HG03139 (cell line): ENCODE measurements at regions not wholly inside any gene's neighbourhood (a gene's known extent, or its start where the extent isn't known, plus 50 kb on each side); places are given as distances from the start of the nearest gene placed in this dataset.
"Not testable (repeated sequence)": the region's sequence is repeated elsewhere in the genome, so short reads cannot be mapped to it uniquely, and the experiment has no call there.

Experiments
- ATAC-seq: cut with Tn5 transposase; IDR thresholded peaks from one replicate; pipeline ENCODE4 v1.9.1; 2021; ENCODE audit not compliant: unreplicated experiment

DNA sequence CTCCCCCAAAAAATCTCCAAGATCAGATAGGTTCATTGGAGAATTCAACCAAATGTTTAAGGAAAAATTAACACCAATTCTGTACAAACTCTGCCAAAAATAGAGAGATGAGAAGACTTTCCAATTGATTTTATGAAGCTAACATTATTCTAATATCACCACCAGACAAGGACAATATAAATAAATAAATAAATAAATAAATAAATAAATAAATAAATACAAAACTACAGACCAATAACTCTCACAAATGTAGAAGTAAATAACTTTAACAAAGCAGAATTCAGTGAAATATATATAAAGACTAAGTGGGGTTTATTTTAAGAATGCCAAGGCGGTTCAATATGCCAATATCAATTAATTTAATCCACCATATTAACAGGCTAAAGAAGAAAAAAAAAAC is 425.9 kb upstream of the GHITM start:
- no peak for ATAC-seq

DNA sequence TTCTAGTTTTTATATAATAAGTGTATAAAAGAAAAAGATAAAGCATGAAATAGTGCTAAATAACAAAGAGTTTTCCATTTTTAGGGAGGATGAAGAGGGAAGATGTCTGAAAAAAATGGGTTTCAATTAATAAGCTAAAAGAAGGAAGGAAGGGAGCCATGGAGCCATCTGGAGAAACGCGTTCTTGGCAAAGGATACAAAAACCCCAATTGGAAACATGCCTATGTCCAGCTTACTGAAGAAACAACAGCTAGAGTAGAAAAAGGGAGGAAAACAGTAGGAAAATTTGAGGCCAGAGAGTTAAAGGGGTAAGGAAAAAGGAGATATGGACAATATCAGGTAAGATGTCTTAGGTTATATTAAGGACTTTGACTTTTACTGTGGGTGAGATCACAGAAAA is 416.2 kb upstream of the GHITM start:
- no peak for ATAC-seq

DNA sequence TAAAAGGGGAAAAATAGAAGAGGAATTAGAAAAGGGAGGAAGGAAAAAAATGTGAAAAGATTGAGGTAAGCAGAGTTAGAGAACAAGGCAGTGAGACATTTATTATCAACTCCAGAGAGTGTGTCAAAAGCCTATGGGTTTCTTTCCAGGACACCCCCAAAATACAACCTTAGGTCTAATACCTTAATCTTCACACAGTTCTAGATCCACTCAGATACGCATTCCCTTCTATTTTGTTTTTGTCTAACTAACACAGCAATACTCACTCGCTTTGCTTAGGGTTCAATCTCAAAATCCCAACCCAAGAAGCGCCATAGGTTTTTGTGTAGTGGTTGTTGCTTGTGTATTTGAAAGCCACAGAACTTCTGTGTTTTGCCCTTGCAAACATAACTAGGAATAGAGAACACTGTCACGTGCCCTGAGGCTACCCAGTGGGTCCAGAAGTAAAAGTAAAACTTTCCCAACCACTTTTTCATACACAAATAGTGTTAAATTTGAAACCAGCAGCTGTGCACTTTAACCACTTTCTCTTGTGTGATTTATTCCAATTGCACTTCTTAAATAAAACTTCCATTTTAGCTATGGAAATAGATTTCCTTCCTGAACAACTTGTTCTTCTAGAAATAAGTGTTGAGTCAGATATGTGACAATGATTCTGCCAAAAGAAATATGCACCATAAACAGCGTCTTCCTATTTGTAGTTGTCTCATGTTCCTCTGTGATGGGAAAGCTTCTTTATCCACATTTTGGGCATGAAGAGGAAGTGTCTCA is 414.7 kb upstream of the GHITM start:
- no peak for ATAC-seq

DNA sequence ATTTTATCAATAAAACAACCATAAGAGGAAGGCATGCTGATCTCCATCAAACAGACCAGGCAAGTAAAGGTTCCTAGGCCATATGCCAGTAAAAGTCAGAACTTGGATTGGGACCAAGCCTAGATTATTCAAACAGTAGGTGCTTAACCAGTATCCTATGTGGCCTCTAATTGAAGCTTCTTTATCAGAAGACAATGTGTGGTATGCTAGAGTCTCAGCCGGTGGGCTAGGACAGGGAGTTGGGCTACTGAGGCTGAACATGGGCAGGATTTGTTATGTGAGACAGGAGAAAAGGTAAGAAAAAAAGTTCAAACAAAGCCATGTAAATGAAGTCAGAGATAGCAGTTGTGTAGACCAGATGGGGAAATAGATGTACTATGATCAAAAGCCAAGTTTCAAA is 413.7 kb upstream of the GHITM start:
- no peak for ATAC-seq

GRCh38 chr10:83734278-83734677 is 405.0 kb upstream of the GHITM start:
- ATAC-seq = no peak

DNA sequence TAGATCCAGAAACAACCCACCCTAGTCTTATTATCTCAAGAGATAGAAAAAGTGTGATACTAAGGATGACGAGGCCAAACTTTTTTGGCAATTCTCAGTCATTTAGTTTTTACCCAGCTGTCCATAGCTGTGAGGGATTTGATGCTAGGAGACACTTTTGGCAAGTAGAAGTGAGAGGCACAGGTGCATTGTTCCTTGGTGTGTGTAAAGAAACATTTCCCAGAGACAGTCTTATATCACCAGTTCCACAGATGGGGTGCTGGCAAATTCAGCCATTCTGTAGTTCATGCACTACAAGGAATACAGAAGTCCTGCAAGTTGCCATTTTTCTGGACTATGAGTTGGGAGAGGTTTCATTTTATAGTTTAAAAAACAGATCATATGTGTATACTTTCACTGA is 403.3 kb upstream of the GHITM start:
- no peak for ATAC-seq

- ATAC-seq = no peak
These were observed 388.7 kb upstream of the GHITM start for GRCh38 chr10:83750604-83751003.

GRCh38 chr10:83753490-83753889 is 385.8 kb upstream of the GHITM start:
- ATAC-seq = no peak

GRCh38 chr10:83754857-83755256 is 384.5 kb upstream of the GHITM start:
- no peak for ATAC-seq

- ATAC-seq = no peak
These were observed 379.2 kb upstream of the GHITM start for GRCh38 chr10:83760142-83760541.

DNA sequence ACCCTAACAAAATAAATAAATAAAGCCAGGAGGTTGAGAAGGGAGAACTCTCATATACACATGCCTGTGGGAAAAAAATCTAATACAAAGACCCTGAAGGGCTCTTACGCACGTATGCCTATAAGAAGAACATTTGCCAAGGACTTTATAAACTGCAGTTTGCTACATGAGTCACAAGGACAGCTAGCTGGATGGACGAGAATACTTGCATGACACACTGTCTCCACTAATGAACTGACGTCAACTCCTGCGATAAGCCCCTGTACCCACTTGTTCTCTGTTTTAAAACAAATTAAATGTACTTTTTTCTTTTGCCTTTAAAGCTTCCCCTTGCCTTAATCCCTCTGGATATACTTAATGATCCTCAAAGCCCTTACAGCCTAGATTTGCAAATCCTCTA is 374.6 kb upstream of the GHITM start:
- no peak for ATAC-seq

DNA sequence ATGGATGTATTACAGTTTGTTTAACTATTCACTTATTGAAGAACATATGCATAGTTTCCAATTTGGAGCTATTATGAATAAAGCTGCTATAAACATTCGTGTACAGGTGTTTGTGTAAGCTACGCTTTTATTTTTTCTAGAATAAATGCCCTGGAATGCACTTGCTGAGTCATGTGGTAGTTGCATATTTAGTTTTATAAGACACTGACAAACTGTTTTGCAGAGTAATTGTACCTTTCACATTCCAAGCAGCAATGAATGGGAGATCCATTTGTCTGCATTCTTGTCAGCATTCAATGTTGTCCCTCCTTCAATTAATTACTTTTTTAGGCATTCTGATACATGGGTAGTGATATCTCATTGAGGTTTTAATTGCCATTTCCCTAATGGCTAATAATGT is 373.6 kb upstream of the GHITM start:
- no peak for ATAC-seq

GRCh38 chr10:83769281-83769820 is 370.0 kb upstream of the GHITM start:
- ATAC-seq = no peak

DNA sequence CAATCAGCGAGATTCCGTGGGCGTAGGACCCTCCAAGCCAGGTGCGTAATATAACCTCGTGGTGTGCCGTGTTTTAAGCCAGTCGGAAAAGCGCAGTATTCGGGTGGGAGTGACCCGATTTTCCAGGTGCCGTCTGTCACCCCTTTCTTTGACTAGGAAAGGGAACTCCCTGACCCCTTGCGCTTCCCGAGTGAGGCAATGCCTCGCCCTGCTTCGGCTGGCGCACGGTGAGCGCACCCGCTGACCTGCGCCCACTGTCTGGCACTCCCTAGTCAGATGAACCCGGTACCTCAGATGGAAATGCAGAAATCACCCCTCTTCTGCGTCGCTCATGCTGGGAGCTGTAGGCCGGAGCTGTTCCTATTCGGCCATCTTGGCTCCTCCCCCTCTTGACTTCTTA is 352.6 kb upstream of the GHITM start:
- not testable (repeated sequence) for ATAC-seq

GRCh38 chr10:83801983-83802382 is 337.3 kb upstream of the GHITM start:
- ATAC-seq = no peak

GRCh38 chr10:83806717-83807116 is 332.6 kb upstream of the GHITM start:
- ATAC-seq = no peak

DNA sequence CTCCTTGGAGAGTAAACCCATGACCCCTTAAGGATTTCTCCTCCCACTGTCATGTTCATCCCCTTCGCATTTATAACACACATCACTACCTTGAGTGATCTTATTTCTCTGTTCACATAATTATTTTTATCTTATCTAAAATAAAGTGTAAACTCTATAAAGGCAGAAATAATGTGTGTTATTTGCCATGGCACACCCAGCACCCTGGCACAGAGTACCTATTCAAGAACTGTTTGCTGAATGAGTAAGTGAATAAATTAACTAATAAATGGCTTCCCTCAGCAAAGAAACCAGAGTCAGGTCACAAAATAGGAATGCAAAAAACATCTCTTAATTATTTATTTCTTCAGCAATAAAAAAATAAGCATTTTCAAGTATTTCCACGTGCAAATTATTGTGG is 330.3 kb upstream of the GHITM start:
- no peak for ATAC-seq

GRCh38 chr10:83816942-83817341 is 322.4 kb upstream of the GHITM start:
- no peak for ATAC-seq

DNA sequence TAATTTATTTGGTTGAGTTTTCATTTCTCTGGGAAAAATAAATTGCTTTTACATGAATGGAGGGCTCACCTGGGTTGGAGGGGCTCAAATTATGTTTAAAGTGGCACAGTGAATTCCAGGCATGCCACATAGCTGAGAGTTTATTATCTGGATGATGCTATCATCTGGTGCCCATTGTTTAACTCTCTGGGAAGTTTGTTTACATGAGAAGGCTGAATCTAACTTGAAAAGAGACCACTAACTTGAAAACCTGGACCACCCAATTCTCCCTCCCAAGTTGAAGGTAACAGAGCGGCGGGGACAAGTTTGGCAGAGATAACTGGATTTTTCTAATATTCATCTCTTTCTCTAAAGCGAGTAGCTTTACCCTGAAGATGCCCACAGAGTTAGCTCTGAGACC is 321.5 kb upstream of the GHITM start:
- no peak for ATAC-seq

DNA sequence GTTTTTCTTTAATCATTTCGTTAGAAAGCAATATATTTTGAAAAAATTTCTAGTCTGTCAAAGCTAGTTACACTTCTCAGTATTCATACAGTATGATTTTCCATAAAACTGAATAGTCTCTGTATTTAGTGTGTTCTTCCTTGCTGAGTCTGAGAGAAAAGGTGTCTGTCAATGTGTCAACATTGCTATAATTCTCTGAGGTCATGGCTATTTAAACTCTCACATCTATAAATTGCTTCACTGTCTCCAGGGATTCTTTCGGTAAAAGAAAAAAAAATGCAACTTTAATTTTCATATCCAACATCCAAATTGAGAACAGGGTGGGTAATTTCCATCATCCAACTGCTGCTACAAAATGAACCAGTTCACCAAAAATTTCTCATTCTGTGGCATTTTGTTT is 319.7 kb upstream of the GHITM start:
- no peak for ATAC-seq

DNA sequence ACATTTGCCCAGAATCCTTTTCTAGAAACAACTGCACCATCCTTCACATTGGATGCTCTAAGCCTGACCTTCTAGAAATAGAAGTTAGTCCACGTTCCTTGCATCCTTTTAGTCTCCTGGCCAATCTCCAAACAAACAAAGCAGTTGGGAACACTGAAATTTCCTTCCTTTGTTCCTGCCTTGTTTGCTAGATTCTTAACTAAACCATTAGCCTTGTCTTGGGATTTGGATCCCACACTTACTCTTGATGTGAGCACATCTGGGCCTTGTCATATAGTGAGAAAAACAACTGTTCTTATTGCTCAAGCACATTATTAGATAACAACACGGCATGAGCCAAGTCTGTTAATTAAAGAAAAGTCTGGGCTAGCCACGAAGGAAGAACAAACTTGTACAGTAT is 319.3 kb upstream of the GHITM start:
- no peak for ATAC-seq

- no peak for ATAC-seq
These were observed 315.2 kb upstream of the GHITM start for GRCh38 chr10:83824099-83824498.

DNA sequence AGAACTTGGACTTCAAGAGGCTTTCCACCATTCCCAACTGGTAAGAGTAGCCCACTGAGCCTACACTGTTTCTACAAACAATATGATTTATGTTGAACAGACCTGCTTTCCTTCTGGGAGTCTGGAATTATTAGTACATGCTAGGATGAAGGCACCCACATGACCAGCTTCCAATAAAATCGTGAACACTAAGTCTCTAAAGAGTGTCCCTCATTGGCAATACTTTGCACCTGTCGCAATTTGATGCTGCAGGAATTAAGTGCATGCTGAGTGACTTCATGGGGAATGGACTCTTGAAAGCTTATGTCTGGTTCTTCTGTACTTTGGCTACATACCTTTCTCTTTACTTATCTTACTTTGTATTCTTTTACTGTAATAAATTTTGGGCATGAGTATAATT is 305.2 kb upstream of the GHITM start:
- ATAC-seq = no peak
